SJCRH30 (cell line): ENCODE measurements at regions not wholly inside any gene's neighbourhood (a gene's known extent, or its start where the extent isn't known, plus 50 kb on each side); places are given as distances from the start of the nearest gene placed in this dataset.

Source experiments
- DNase-seq, 2 experiments: peaks; one replicate each; pipeline ENCODE4 v3.0.0-alpha.2; 2015 to 2020
- H3K27ac ChIP-seq: fragments of 250-450 bp; sonication (Bioruptor Pico); 2 replicates; pipeline ENCODE4 v1.5.1; 2020; ENCODE audit warnings: mild to moderate bottlenecking, moderate library complexity
- H3K27me3 ChIP-seq: fragments of 250-450 bp; sonication (Bioruptor Pico); 2 replicates; pipeline ENCODE4 v1.5.1; 2020; ENCODE audit warnings: mild to moderate bottlenecking, moderate library complexity
- H3K36me3 ChIP-seq: fragments of 250-450 bp; sonication (Bioruptor Pico); 2 replicates; pipeline ENCODE4 v1.5.1; 2020; ENCODE audit warnings: mild to moderate bottlenecking, moderate library complexity
- H3K4me1 ChIP-seq: fragments of 250-450 bp; sonication (Bioruptor Pico); 2 replicates; pipeline ENCODE4 v1.5.1; 2020; ENCODE audit warnings: mild to moderate bottlenecking, moderate library complexity
- H3K4me3 ChIP-seq: fragments of 250-450 bp; sonication (Bioruptor Pico); 2 replicates; pipeline ENCODE4 v1.5.1; 2020; ENCODE audit warnings: mild to moderate bottlenecking, moderate library complexity
- H3K9me3 ChIP-seq: fragments of 250-450 bp; sonication (Bioruptor Pico); replicated peaks from 2 replicates; pipeline ENCODE4 v1.5.1; 2020; ENCODE audit warnings: mild to moderate bottlenecking, moderate library complexity

DNA sequence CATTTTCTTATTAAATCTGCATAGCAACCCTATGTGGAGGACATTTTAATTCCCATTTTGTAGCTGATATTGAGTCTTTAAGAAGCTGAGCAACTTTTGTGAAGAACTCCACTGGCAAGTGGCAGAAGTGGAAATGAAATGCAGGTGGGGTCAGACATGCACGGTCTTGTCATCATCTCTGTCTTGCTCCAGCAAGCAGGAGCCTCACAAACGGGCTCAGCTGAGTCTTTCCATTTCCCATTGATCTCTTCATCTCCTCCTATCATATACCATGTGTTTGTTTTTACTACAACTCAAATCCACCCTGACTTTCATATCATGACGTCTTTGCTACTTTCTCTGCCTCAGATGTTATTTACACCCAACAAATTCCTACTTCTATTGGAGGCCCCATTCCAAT, 97.9 kb upstream of the TENM4 start:
- Histone ChIP-seq H3K4me3 (no peak overlapping the region), H3K27me3 (no peaks in the 10 kb centered on the region), H3K36me3 (no peaks in the 10 kb centered on the region), H3K9me3 (no peaks in the 10 kb centered on the region), H3K27ac (no peak overlapping the region), H3K4me1 (no peaks in the 10 kb centered on the region)
- no peak for DNase-seq

DNA sequence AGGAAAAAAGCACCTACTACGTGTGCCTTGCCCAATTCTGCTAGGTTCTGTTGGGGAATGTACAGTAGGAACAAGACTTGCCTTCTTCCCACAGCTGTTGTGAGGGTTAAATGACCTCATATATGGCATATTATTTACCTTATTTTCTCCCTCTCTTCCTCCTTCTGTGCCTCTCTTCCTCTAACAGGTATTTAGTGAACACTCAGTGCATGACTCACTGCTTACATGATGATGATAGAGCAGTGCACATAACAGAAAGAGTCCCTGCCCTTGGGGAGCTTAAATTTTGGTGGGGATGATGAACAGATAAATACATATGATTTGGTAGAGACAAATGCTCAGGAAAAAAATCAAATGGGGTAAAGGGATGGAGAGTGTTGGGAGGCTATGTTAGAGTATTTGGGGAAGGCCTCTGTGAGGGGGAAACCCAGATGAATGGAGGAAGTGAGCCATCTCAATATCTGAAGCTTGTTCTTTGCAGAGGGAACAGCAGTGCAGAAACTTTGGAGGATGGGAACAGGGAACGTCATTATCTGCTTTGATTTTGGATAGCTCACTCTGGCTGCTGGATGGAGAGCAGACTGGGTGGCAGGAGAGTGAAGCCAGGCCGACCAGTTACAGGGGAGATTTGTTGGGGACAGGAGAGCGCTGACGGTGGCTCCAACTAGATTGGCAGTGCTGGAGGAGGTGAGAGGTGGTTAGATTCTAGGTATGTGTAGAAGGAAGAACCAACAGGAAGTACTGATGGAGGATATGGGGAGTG, 95.5 kb upstream of the TENM4 start:
- Histone ChIP-seq H3K9me3 (no peaks in the 10 kb centered on the region), H3K4me1 (no peaks in the 10 kb centered on the region), H3K4me3 (no peak overlapping the region), H3K27ac (no peak overlapping the region), H3K27me3 (no peaks in the 10 kb centered on the region), H3K36me3 (no peaks in the 10 kb centered on the region)
- DNase-seq = no peak

DNA sequence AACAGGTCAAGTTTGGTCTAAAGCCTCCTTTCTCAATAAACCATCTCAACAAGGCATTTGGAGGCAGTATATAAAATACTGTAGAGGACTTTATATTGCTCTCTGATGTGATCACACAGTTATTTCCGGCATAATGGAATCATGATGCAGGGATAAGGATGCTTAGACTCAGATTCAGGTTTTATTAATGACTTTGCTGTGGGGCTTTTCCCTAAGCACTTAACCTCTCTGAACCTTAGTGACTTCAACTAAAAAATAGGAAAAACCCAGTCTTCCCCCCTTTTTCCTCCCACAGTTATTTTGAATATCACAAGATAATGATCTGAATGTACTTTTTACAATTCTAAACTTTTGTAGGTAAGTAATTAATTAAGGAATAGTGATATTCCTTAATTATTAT, 94.8 kb upstream of the TENM4 start:
- Histone ChIP-seq H3K4me3 (no peak overlapping the region), H3K4me1 (no peaks in the 10 kb centered on the region), H3K9me3 (no peaks in the 10 kb centered on the region), H3K27me3 (no peaks in the 10 kb centered on the region), H3K36me3 (no peaks in the 10 kb centered on the region), H3K27ac (no peak overlapping the region)
- no peak for DNase-seq

DNA sequence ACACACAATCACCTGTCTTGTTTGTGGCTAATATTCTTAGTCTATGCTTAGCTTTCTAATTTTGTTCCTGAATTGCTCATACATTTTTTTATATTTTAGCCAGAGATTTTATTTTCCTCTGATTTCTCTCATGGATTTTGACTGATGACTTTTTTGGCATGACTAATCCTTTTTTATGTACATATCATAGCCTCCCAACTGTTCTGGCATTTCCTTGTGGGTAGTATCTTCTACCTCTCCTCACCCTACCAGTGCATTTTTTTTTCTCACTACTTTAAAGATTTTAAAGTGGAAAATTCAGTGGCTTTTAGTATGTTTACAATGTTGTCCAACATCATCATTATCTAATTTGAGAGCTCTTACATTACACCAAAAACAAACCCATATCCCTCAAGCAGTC, 84.4 kb upstream of the TENM4 start:
- H3K27me3 ChIP-seq = no peaks in the 10 kb centered on the region
- H3K9me3 ChIP-seq = no peaks in the 10 kb centered on the region
- H3K36me3 ChIP-seq = no peaks in the 10 kb centered on the region
- DNase-seq = no peak
- H3K4me1 ChIP-seq = no peaks in the 10 kb centered on the region
- no peak overlapping the region for H3K4me3 ChIP-seq
- no peak overlapping the region for H3K27ac ChIP-seq

DNA sequence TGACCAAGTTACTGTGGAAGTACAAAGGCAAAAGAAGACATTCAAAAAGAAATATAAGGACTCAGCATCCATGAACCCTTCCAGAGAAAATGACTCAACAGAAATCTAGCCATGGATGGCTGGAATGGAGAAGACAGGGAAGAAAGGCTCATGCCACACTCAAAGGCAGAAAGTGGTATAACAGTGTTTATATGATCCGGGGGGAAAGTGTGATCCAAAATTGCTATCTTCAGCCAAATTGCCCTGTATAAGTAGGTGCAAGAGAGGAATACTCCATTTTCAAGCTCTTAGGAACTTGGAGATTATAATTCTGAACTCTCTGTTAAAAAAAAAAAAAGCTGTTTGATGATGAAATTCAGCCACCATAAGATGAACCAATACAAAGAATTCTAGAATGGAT, 81.8 kb upstream of the TENM4 start:
- Histone ChIP-seq H3K9me3 (no peaks in the 10 kb centered on the region), H3K36me3 (no peaks in the 10 kb centered on the region)

DNA sequence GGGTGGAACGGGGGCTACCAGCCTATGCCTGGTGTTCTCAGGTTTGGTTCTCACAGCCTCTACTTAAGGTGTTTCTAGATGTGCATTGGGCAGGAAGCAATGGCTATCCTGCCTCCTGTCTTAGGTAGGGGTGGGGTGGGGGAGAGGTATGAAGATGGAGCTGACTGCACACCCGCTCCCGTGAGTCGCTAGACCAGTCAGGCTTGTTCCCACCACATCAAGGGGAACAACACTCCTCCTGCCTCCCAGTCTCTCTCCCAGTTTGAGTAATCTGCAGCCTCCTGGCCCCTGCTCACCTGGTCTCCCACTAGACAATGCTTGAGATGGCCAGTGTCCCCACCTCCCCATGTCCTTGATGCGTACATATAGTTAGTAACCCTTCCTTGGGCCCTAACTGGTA, 79.3 kb upstream of the TENM4 start:
- Histone ChIP-seq H3K27ac (no peak overlapping the region), H3K27me3 (no peaks in the 10 kb centered on the region), H3K9me3 (no peaks in the 10 kb centered on the region), H3K4me1 (no peaks in the 10 kb centered on the region), H3K36me3 (no peaks in the 10 kb centered on the region), H3K4me3 (no peak overlapping the region)
- DNase-seq = no peak

More for the DNA sequence above, 81.8 kb upstream of the TENM4 start:
- no peak overlapping the region for H3K27ac ChIP-seq
- no peak overlapping the region for H3K4me3 ChIP-seq
- H3K27me3 ChIP-seq = no peaks in the 10 kb centered on the region
- DNase-seq = no peak
- no peaks in the 10 kb centered on the region for H3K4me1 ChIP-seq

DNA sequence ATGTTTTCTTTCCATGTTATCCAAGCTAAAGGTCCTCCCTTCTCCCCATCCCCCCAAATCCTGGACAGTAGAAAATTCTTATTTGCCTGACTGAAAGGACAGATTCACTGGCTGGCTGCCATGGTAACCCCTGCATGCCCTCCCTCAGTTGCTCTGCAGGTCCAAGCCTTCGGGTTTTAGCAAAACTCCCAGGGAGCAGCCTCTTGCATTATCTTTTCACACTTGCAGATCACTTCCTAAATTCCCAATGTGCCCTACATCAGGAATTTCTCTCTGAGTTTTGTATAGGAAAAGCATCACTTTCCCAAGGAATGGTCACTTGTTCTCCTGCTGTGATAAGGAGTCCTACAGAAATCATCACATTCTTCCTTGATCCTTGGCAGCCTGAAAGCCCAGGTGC, 75.0 kb upstream of the TENM4 start:
- H3K27me3 ChIP-seq = no peaks in the 10 kb centered on the region
- no peaks in the 10 kb centered on the region for H3K4me1 ChIP-seq
- DNase-seq = no peak
- no peaks in the 10 kb centered on the region for H3K36me3 ChIP-seq
- no peak overlapping the region for H3K4me3 ChIP-seq
- H3K27ac ChIP-seq = no peak overlapping the region
- H3K9me3 ChIP-seq = no peaks in the 10 kb centered on the region

DNA sequence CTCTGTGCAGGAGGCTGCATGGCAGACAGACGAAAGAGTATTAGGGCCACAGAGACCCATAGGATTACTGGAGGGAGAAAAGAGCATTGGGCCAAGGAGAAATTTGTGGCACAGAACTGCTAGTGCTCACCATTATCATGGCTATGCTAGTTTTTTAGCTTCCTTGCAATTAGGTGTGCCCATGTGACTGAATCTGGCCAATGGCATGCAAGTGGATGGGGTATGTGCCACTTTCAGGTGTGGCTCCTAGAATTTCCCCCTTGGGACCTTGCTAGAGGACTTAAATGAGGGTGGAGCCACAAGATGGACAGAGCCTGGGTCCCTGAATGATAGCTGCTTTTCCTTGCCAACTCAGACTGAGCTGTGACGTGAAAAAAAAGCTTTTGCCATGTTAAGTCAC, 73.9 kb upstream of the TENM4 start:
- Histone ChIP-seq H3K4me1 (no peaks in the 10 kb centered on the region), H3K27me3 (no peaks in the 10 kb centered on the region), H3K27ac (no peak overlapping the region), H3K9me3 (no peaks in the 10 kb centered on the region), H3K4me3 (no peak overlapping the region), H3K36me3 (no peaks in the 10 kb centered on the region)
- DNase-seq = no peak

DNA sequence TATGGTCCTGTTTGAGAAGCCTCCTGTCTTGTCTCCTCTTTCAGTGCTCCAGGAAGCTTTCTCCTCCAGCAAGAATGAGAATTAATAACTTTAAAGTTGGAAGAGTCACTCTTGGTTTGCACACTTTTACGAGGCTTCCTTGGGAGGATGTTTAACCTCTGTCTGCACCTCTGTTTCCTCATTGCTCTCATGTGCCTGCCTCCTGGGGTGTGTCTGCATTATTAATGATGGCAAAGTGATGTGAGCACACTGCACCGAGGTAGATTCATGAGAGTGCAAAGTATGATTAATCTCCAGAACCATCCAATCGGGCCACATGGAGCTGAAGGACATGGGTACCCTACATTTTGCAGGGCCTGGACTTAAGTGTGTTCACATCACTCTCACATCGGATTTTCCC, 73.5 kb upstream of the TENM4 start:
- H3K27ac ChIP-seq = no peak overlapping the region
- no peaks in the 10 kb centered on the region for H3K36me3 ChIP-seq
- no peaks in the 10 kb centered on the region for H3K4me1 ChIP-seq
- H3K9me3 ChIP-seq = no peaks in the 10 kb centered on the region
- no peak for DNase-seq
- no peak overlapping the region for H3K4me3 ChIP-seq
- H3K27me3 ChIP-seq = no peaks in the 10 kb centered on the region

DNA sequence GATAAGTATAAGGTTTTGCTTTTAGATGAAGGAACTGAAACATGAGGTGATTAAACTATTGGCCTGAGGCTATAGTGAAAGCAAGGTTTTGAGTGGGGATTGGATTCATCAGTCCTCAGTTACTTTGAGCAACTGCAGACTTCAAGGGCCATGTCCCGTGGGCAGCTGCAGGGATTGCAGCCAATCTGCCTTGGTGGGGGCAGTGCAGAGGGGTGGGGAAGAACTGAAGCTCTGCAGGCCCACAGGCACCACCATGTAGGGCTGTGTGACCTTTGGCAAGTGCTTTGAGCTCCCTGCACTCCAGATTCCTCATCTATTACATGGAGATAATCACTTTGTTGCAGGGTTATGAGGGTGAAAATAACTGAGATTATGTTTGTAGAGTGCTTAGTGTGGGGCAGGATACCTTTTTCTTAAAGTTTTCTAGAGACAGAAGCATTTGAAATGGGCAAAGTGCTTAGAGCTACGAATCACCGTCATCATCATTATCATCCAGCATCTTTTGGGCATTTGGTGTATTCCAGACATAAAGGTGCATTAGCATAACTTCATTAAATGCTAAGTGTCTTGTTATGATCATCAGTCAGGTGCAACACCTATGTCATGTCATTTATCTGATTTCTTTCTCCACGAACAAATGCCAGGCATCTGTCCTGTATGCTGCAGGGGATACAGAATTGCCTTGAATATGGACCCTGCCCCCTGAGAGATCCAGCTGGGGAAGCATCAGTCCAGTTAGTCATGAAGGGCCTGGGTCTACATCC, 72.1 kb upstream of the TENM4 start:
- Histone ChIP-seq H3K27me3 (no peaks in the 10 kb centered on the region), H3K4me1 (no peaks in the 10 kb centered on the region), H3K9me3 (no peaks in the 10 kb centered on the region), H3K27ac (no peak overlapping the region), H3K36me3 (no peaks in the 10 kb centered on the region), H3K4me3 (no peak overlapping the region)
- no peak for DNase-seq

DNA sequence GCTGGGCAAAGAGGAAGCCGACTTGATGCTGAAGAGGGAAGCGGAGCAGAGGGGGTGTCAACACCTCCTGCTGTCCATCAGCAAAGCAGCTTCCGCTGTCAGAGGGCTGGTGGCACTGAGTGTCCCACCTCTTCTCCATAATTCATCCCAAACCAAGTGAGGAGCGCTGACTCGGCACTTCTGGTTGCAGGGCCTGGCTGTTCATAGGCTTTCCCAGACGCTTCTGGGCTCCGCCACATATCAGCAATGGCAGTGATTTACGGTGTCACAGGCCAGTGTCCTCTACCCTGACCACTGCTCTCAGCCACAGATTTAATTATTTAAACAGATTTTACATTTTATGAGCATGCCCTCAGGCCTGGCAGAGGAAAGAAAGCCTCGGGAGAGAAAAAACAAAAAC, 70.1 kb upstream of the TENM4 start:
- no peak overlapping the region for H3K4me3 ChIP-seq
- no peaks in the 10 kb centered on the region for H3K4me1 ChIP-seq
- H3K27ac ChIP-seq = no peak overlapping the region
- DNase-seq = no peak
- no peaks in the 10 kb centered on the region for H3K27me3 ChIP-seq
- no peaks in the 10 kb centered on the region for H3K9me3 ChIP-seq
- no peaks in the 10 kb centered on the region for H3K36me3 ChIP-seq

DNA sequence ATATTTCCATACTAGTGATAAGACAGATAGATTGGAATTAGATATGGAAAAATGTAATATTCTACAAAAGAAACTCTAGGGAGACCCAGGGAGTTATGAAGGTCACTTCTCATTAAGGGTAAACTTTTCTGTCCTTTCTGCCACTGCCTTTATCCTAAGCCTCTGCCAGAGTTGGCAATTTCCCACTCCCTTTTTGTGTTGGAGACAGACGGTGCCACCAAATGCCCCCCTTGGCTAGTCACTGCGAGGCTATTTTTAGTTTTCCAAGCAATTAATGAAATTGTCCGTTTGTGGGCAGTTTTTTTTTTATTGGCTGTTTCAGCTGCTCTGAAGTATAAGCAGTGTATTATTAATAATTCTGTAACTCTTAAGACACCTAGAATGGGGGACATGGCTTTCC, 67.6 kb upstream of the TENM4 start:
- no peak for DNase-seq
- no peaks in the 10 kb centered on the region for H3K4me1 ChIP-seq
- H3K4me3 ChIP-seq = no peak overlapping the region
- no peaks in the 10 kb centered on the region for H3K9me3 ChIP-seq
- no peaks in the 10 kb centered on the region for H3K36me3 ChIP-seq
- no peaks in the 10 kb centered on the region for H3K27me3 ChIP-seq
- no peak overlapping the region for H3K27ac ChIP-seq

DNA sequence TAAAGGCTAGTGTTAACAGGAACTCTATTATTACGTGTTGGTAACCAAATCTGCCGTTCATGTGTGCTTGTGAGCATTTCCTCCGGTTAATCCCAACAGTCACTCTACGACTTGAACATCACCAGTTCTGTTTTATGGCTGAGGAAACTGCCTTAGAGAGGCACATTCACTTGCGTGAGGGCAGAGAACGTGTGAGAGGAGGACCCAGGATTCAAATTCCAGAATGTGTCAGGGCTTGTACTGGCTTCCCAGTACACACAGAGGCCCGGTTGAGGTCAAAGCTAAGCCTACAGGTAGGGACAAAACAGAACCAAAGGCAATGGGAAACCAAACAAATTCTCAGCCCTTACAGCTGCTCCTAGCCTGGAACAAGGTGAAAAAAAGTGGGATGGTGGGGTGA, 66.9 kb upstream of the TENM4 start:
- H3K36me3 ChIP-seq = no peaks in the 10 kb centered on the region
- no peaks in the 10 kb centered on the region for H3K4me1 ChIP-seq
- H3K27me3 ChIP-seq = no peaks in the 10 kb centered on the region
- H3K9me3 ChIP-seq = no peaks in the 10 kb centered on the region
- no peak for DNase-seq
- no peak overlapping the region for H3K4me3 ChIP-seq
- H3K27ac ChIP-seq = no peak overlapping the region

DNA sequence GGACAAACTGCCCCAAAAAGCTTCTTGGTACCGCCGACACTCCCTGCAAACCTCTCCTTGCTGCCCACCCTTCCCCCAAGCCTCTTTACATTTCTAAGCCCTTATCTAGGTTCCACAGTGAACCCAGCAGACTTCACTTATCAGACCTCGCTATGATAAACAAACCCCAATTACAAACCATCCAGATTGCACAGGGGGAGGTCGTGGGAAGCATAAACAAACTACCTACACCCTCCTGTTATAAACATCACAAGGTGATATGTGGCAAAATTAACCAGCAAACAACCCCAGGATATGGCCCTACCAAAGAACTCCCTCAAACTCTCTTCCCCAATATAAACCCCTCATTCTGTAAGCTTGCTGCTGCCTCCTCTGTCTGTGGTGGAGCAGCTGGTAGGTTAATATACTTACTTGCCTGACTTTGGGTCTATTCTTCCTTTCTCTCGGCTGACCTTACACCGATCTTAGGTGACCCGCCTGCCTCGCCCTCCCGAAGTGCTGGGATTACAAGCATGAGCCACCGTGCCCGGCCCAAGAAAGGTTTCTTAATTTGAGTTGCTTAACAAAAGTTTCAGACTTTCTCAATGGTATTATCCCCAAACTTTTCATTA, 66.0 kb upstream of the TENM4 start:
- no peak for DNase-seq
- H3K9me3 ChIP-seq = no peaks in the 10 kb centered on the region
- no peaks in the 10 kb centered on the region for H3K36me3 ChIP-seq
- no peaks in the 10 kb centered on the region for H3K27me3 ChIP-seq
- no peak overlapping the region for H3K4me3 ChIP-seq
- no peaks in the 10 kb centered on the region for H3K4me1 ChIP-seq
- no peak overlapping the region for H3K27ac ChIP-seq

DNA sequence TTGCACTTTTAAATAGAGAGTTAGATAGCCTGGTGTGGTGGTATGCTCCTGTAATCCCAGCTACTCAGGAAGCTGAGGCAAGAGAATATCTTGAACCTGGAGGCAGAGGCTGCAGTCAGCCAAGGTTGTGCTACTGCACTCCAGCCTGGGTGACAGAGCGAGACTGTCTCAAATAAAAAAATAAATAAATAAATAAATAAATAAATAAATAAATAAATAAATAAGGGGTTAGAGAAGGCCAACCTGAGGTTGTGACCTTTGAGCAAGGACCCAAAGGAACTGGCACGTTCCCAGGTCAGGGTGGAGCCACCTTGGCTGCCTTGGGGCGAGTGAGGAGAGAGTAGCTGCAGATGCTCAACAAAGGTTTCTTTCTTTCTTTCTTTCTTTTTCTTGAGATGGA, 65.3 kb upstream of the TENM4 start:
- Histone ChIP-seq H3K9me3 (no peaks in the 10 kb centered on the region), H3K36me3 (no peaks in the 10 kb centered on the region), H3K27me3 (no peaks in the 10 kb centered on the region), H3K4me1 (no peaks in the 10 kb centered on the region), H3K27ac (no peak overlapping the region), H3K4me3 (no peak overlapping the region)
- no peak for DNase-seq
